ENCODE measurements at regions not wholly inside any gene's neighbourhood (a gene's known extent, or its start where the extent isn't known, plus 50 kb on each side); places are given as distances from the start of the nearest gene placed in this dataset.
"Not testable (repeated sequence)": the region's sequence is repeated elsewhere in the genome, so short reads cannot be mapped to it uniquely, and the experiment has no call there.

DNA sequence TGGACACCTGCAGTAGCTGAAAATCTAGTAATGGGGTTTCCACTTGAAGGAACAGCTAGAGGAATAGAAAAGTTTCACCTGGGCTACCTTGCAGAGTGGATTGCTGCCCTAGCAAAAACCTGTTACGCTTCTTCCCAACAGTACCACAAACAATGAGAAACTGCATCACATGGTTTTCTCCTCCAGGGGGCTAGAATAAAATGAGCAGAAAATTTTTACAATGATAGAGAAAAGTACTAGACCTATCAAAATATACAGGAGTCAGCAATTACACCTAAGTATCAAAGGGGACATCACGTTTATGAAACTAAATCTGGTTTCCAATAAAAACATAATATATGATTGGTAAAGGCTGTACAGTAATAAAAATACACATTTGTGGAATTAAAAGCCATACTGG lies 423.1 kb upstream of the PITX2 start:
- DNase-seq: no peak

DNA sequence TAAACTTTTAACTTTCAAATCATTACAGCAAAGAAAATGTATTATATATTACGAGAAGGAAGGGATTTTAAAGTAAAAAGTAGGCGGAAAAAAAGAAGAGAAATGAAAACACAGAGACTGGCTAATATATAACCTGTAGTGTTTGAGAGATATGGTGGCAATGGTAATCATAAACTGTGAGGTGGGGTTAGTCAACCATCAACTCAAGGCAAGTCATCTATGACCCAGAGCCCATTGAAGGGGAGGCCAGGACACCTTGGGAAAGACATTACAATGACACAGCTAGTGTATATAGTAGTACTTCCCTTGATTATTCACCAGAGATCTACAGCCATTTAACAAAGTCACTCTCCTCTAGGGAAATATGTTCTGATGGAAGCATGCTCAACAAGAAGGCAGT lies 423.9 kb upstream of the PITX2 start:
- no peak for DNase-seq

DNA sequence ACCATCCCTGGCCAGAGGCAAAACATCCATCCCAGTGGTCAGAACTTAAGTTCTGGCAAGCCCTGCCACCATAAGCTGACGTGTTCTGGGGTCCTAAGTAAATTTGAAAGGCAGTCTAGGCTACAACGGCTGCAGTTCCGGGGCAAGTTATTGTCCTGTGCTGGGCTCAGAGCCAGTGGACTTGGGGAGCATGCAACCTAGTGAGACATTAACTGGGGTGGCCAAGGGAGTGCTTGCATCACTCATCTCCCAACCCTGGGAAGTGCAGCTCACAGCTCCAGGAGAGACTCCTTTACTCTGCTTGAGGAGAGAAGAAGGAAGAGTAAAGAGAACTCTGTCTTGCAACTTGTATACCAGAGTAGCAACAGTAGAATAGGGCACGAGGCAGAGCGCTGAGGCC lies 425.4 kb upstream of the PITX2 start:
- DNase-seq: no peak

DNA sequence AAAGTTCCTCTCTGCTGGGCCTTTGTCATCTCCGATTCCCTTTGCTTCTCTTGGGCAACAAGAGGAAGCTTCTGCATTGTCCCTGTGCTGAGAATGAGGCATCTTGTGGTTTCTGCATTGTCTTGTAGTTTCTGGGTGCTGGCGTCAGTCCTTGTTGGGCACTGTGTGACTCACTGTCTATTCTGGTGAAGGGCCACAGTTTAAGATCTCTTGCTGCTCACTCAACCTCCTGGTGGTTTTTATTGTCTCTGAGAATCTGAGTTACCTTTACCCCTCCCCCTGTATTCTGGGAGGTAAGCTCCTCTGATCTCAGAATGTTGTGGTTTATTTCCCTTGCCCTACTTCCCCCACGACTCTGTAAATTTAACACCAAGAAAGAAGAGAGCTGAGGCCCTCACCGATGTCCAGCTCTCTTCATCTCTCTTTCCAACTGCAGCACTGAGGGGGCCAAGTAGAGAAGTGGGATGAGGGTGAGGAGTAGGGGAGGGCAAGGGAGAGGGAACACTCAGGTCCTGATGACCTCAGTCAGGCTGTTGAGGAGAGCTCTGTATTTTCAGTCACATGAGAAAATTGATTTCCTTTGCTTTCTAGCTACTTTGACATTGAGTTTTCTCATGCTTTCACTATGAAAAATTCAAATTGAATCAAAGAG lies 441.6 kb upstream of the PITX2 start:
- no peak for DNase-seq

DNA sequence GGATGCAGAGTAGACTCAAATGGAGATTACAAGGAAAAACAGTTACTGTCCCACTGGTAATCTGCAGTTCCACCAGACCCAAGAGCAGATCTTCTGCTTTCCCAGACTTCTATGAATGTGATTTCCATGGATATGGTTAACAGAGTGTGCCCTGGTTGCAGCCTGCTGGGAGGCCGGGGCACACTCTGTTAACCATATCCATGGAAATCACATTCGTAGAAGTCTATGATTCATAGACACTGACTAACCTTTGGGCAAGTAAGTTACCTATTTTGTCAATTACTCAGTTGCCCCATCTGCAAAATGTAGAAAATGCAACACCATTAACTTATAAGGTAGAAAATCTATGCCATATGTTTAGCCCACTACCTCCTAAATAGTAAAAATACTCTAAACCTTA lies 443.1 kb upstream of the PITX2 start:
- no peak for DNase-seq

DNA sequence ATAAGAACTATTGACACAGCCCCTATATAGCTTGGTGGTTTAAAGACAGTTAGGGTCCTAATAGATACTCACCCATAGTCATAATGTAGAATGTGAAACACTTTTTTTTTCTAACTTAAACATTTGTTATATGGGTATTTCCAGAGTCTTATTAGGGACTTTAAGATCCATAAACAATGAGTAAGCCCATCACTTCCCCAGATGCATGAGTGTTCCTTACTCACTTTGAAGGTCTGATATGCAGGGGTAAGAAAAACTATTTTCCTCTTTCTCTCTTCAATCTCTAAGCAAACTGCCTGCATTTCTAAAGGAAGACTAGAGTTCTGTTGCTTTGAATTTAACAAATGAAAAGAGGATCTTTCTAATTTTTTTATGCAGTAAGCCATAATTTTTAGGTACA lies 443.6 kb upstream of the PITX2 start:
- no peak for DNase-seq

- DNase-seq: no peak
These were observed 444.0 kb upstream of the PITX2 start for GRCh38 chr4:111066887-111067286.

GRCh38 chr4:111068883-111069282 lies 446.0 kb upstream of the PITX2 start:
- DNase-seq: no peak

- DNase-seq: no peak
These were observed 447.5 kb upstream of the PITX2 start for GRCh38 chr4:111070390-111070789.

DNA sequence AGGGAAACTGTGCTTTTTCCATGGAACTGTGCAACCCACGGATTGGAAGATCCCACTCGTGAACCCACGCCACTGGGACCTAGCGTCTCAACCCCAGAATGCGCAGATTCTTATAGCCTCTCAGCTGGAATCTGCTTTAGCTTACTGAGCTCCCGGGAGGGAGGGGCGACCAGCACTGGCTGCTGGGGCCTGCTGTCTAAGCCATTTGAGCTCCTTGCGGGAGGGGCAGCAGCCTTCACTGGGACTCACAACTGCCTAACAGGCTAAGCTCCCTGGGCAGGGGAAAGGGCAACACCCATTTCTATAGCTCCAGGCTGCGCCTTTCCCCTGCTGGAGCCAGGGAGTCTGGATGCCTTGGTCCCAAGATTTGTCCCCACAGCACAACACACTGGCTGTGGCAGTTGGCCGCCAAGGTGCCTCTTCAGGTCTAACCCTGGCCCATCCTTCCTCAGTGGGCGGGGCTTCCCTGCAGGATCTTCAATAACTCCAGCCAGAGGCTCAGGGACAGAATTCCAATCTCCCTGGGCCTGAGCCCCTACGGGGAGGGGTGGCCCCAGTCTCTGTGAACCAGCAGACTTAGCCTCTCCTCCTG lies 451.7 kb upstream of the PITX2 start:
- no peak for DNase-seq

GRCh38 chr4:111076299-111076698 lies 453.4 kb upstream of the PITX2 start:
- not testable (repeated sequence) for DNase-seq

GRCh38 chr4:111108153-111108552 lies 485.3 kb upstream of the PITX2 start:
- DNase-seq: no peak

DNA sequence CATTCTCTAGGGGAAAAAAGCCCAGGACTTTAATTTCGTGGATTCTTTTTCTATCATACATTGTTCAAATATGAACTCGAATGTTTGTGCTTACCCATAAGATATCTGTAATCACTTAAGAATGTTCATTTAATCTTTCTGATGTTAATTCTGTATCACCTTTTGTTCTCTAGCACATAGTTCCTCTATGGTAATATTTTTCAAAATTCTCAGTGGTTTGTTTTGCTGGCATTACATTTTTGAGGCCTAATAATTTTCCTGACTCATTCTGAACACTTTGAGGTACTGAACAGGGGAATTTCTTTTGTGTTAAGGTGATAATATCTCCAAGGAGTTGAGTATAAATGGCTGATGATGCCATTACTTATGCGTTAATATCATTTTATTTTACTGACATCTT lies 490.7 kb upstream of the PITX2 start:
- DNase-seq: no peak

GRCh38 chr4:111115881-111116280 lies 493.0 kb upstream of the PITX2 start:
- no peak for DNase-seq

GRCh38 chr4:111120191-111120590 lies 497.3 kb upstream of the PITX2 start:
- DNase-seq: no peak

DNA sequence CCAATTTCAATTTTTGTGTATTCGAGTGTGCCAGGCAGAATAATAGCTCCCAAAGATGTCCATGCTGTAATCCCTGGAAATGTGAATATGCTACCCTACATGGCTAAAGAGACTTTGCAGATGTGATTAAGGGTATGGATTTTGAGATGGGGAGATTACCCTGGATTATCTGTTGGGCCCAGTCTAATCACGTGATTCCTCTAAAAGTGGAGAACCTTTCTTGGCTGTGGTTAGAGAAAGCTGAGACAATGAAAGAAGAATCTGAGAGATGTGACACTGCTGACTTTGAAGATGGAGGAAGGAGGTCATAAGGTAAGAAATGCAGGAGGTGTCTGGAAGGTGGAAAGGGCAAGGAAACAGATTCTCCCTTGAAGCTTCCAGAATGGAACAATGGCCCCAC lies 503.5 kb upstream of the PITX2 start:
- no peak for DNase-seq

GRCh38 chr4:111127841-111128240 lies 505.0 kb upstream of the PITX2 start:
- DNase-seq: no peak

- no peak for DNase-seq
These were observed 505.4 kb upstream of the PITX2 start for GRCh38 chr4:111128327-111128726.

DNA sequence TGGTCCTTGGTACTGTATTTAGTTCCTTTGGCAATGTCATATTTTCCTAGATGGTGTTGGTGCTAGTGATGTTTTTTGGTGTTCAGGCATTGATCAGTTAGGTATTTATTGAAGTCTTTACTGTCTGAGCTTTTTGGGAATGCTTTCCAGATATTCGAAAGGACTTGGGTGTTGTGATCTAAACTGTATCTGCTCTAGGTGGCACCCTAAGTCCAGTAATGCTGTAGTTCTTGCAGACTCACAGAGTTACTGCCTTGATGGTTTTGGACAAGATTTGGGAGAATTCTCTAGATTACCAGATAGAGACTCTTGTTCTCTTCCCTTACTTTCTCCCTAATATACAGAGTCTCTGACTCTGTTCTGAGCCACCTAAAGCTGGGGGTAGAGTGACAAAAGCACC lies 513.6 kb upstream of the PITX2 start:
- no peak for DNase-seq

DNA sequence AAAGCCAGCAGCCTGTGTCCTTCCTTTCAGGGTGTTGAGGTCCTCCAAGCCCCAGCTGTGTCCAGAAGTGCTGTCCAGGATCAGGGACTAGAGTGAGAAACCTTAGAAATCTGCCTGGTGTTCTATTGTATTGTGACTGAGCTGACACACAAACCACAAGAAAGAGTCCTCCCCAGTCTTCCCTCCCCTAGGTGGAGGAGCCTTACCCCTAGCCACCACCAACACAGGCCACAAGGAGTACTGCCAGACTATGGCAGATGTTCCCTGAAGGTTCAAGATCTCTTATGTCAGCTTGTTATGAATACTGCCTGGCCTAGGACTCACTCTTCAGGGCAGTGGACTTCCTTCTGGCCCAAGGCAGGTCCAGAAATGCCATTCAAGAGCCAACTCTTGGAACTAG lies 514.1 kb upstream of the PITX2 start:
- DNase-seq: no peak

- DNase-seq: no peak
These were observed 520.6 kb upstream of the PITX2 start for GRCh38 chr4:111143510-111143909.

DNA sequence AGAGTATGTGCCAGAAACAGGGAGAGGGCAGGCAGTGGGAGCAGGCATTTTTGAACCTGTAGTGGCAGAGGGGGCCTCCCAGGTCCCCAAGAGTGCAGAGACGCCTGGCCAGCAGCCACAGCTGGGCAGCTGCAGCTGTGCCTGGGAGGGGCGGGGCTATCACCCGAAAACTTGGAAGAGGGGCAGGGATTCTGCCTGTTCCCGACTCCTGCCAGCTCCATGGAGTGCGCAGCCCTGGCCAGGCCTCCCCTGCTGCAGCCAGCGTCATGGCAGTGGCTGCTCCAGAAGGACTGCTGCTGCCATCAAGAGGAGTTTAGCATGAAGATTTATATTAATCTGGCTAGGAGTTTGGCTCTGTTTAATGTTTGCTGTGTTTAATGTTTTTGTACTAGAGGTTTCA lies 532.1 kb upstream of the PITX2 start:
- DNase-seq: no peak

- DNase-seq: not testable (repeated sequence)
These were observed 541.7 kb upstream of the PITX2 start for GRCh38 chr4:111164556-111164955.

- DNase-seq: no peak
These were observed 551.5 kb upstream of the PITX2 start for GRCh38 chr4:111174331-111174730.

DNA sequence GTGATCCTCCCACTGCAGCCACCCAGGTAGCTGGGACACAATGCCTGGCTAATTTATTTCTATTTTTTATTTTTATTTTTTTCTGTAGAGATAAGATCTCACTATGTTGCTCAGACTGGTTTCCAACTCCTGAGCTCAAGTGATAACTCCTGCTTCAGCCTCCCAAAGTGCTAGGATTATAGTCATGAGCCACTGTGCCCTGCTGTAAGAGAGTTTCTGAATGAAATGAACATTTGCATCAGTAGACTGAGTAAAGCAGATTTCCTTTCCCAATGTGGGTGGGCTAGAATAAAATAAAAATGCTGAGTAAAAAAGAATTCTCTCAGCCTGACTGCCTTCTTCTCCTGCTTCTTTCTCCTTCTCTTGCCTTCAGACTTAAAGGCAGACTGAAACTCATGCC lies 555.4 kb upstream of the PITX2 start:
- DNase-seq: no peak

Data from NCI-H2081 treated with DMSO at 0.1 percent for 48 hours (cell line).